ENCODE measurements at regions not wholly inside any gene's neighbourhood (a gene's known extent, or its start where the extent isn't known, plus 50 kb on each side); places are given as distances from the start of the nearest gene placed in this dataset.

DNA sequence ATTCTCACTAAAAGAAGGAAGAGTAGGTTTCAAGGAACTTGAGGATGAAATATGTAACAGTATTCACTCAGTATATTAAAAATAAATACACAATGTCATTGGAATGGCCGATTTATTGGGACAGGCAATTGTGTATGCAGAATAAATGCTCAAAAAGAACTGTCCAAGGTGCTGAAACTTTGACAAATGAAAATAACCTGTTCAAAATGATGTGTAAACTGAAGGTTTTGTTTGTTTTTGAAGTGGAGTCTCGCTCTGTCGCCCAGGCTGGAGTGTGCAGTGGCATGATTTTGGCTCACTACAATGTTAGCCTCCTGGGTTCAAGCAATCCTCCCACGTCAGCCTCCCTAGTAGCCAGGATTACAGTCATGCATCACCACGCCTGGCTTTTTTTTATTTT lies 318.7 kb upstream of the RBFOX1 start:
- DNase-seq: peak; percentile 51

- no peak for DNase-seq
Measured at GRCh38 chr16:7004266-7004665, 328.4 kb upstream of the RBFOX1 start.

DNA sequence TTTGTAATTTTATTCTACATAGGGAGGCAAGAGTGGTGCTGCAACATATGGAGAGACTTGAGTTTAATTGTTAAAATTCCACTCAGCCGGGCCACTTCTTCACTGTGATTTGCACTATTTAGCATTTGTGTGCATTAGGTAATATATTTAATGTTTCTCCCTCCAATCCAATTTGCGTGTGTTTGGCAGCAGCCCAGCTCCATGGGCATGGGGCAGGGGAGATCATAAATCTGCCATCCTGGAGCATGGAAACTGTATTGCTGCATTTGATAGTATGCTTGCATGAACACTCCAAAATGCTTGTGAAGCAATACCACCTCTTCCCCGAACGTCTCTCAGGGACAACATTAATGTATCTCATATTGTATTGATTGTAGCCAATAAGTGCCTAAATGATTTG lies 339.1 kb upstream of the RBFOX1 start:
- DNase-seq: peak; percentile 38

- no peak for DNase-seq
Measured at GRCh38 chr16:6988846-6989245, 343.8 kb upstream of the RBFOX1 start.

DNA sequence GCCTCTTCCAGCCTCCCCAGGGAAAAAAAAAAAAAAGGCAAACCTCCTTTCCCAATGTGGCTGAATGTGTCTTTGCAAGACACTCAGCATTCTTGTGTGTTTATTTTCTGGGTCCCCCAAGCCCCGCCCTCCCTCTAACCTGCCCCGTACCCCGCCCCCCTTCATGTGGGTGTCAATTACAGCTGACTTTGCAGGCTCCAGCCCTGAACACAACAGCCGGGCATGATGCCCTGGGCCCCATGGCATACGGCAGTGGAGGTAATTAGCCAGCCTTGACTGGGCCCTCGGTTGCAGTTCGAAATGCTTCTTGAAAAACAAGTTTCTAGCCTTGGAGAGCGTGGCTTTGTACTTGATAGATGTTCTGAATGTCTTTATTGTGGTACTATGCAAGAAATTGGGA lies 354.7 kb upstream of the RBFOX1 start:
- DNase-seq: peak; percentile 10

DNA sequence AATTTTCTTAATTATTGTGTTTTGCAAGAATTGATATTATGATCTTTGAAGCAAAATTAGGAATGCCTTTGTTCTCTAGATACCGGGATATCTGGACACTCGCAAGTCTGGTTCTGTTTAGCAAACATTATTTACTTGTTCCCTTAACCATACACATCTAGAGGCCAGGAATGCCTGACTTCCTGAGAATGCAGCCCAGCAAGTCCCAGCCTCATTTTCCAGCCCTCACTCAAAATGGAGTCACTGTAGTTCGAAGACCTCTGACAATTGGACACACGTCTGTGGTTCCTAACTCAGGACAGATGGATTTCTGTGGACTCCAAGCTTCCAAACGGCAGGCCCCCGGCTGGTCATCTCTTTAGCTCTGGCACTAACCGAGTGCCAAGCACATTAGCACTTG lies 355.4 kb upstream of the RBFOX1 start:
- no peak for DNase-seq

DNA sequence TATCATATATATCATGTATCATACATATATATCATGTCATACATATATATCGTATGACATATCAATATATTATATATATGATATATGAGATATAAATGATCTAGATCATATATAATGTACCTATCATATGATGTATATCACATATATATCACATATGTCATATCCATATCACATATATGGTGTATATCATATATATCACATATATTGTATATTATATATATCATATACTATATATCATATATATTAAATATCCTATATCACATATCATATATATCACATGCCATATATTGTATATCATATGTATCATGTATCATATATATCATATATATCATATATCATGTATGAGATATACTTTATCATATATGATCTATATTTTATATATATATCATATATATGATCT lies 355.9 kb upstream of the RBFOX1 start:
- no peak for DNase-seq

DNA sequence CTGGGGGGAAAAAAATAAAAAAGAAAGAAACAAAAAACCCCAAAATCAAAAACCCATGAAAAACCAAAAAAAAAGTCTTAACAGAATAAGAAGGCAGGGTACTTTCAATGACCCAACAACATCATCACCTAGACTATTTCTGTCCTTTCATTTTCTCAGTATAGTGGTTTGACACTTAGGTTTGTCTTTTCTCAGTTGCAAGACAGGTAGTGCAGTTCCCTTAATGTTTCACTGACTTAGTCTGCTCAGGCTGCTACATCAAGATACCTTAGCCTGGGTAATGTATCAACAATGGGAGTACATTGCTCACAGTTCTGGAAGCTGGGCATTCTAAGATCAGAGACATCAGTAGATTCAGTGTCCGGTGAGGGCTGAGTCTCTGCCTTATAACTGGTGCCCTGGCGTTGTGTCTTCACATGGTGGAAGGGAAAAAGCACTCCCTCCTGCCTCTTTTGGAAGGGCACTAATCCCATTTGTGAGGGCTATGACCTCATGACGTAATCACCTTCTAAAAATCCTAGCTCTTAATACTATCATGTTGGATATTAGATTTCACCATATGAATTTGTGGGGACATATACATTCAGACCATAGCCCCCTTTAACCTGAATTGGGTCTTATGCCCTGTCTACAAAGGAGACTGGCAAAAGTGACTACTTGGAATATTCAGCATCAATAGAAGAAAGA lies 362.3 kb upstream of the RBFOX1 start:
- DNase-seq: no peak

- DNase-seq: no peak
Measured at GRCh38 chr16:6969594-6969993, 363.1 kb upstream of the RBFOX1 start.

- no peak for DNase-seq
Measured at GRCh38 chr16:6967796-6968320, 364.8 kb upstream of the RBFOX1 start.

- DNase-seq: no peak
Measured at GRCh38 chr16:6966925-6967324, 365.7 kb upstream of the RBFOX1 start.

DNA sequence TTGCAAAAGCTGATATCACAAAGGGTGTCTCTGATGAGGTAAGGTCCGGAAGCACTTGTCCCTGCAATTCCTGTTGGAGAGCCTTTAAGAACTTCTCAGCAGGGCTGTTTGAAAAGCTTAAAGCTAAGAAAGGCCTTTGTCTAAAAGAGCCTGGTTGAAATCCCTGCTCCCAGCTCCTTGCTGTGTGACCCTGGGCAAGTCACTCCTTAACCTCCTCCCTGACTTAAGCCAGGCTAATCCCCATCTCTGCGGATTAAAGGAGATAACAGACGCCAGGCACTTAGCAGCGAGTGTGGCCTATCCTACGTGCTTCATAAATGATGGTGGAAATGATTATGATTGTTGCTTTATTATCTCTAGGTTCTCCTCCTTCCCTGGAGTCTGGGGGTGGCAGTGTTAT lies 368.0 kb upstream of the RBFOX1 start:
- DNase-seq: no peak

- no peak for DNase-seq
Measured at GRCh38 chr16:6961704-6962103, 370.9 kb upstream of the RBFOX1 start.

DNA sequence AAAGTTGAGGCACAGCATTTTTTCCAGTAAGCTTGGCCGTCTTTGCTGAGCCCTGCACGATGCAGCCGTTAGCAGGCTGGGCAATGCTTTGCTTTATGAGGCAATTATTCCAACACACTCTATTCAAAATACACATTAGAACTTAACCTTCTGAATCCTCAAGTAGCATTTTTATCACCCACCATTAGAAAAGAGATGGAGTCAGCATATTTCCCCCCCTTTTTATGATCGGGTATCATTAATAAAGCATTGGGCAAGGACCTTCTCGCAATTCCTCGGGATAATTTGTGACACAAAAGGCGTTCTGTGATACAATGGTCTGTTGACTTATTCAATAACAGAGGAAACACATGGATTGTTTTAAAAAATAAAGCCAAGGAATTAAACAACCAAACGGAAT lies 374.5 kb upstream of the RBFOX1 start:
- DNase-seq: no peak

DNA sequence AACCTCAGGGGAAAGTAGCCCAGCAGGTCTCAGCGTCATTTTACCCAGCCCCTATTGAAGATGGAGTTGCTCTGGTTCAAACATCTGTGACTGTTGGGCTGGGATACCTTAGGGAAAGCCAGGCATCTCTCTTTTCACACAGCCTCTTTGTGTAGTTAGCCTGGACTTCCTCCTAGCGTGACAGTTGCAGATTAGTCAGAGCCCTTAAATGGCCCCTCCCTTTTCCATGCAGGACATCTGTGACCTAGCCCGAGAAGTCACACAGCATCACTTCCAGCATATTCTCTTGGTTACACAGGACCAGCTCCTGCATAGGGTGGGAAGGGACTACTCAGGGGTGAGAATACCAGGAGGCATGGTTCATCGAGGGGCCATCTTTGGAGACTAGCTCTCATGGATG lies 375.0 kb upstream of the RBFOX1 start:
- DNase-seq: no peak

- no peak for DNase-seq
Measured at GRCh38 chr16:6956511-6956910, 376.1 kb upstream of the RBFOX1 start.

GRCh38 chr16:6955303-6955702 lies 377.3 kb upstream of the RBFOX1 start:
- DNase-seq: no peak

GRCh38 chr16:6949240-6949639 lies 383.4 kb upstream of the RBFOX1 start:
- no peak for DNase-seq

DNA sequence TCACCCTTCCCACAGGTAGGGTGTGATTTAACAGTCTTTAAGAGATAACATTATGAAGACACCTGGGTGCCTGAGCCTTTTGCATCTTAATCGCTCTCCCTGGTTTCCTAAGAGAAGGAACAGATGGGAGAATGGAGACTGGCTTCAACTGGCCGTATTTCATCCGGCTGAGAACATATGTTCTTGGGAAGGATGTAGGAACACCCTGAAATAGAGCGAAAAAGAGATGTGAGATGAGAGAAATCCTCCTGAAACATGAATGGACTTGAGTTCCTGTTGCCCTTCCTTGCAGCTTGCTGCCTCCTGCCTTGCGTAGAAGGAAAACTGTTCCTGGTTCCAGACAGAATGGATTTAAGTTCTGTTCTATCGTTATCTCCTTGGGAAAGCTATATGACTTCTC lies 385.4 kb upstream of the RBFOX1 start:
- DNase-seq: no peak

- DNase-seq: no peak
Measured at GRCh38 chr16:6946802-6947201, 385.8 kb upstream of the RBFOX1 start.

- DNase-seq: no peak
Measured at GRCh38 chr16:6946106-6946505, 386.5 kb upstream of the RBFOX1 start.

DNA sequence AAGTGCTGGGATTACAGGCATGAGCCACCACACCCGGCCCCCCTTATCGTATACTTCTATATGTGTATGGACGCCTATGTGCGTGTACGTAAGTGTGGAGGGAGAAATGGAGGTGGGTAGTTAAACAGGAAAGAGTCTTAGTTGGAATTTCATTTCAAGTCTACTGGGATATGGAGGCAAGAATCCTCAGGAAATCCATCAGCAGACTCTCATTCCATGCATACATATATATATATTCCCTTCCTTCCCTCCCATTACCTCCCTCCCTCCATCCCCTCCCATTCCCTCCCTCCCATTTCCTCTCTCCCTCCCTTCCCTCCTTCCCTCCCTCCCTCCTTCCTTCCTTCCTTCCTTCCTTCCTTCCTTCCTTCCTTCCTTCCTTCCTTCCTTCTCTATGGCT lies 391.7 kb upstream of the RBFOX1 start:
- DNase-seq: no peak

DNA sequence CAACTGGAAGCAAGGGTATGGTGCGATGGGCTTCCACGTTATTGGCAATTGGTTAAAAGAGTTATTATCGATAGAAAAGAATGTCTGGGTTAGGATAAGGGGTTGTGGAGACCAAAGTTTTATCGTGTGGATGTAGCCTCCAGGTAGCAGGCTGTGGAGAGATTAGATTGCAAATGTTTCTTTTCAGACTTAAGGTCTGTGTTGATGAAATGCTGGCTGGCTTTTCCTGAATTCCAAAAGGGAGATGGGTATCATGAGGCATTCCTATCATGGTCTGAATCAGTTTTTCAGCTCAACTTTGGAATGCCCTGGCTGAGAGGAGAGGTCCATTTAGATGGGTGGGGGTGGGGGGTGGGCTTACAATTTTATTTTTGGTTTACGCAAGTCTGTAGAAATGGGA lies 395.0 kb upstream of the RBFOX1 start:
- DNase-seq: no peak

- no peak for DNase-seq
Measured at GRCh38 chr16:6932871-6933385, 399.7 kb upstream of the RBFOX1 start.
